ENCODE measurements at regions not wholly inside any gene's neighbourhood (a gene's known extent, or its start where the extent isn't known, plus 50 kb on each side); places are given as distances from the start of the nearest gene placed in this dataset.

GRCh38 chr6:125693480-125693879, 56.0 kb upstream of the HEY2 start:
- no peak for ATAC-seq
- Histone ChIP-seq H3K9me3 (peaks cover 0 to 14% (median 0%) of the 10 kb centered on the region in 3 donors), H3K4me3 (no peak overlapping the region), H3K27ac (no peak overlapping the region), H3K27me3 (no peaks in the 10 kb centered on the region), H3K36me3 (no peaks in the 10 kb centered on the region), H3K4me1 (no peaks in the 10 kb centered on the region)
- no peak for TF ChIP-seq POLR2AphosphoS5 (IDR thresholded peaks at IDR 0.05)
- no peak for TF ChIP-seq POLR2A (IDR thresholded peaks at IDR 0.05)
- no peak for TF ChIP-seq CTCF (IDR thresholded peaks at IDR 0.05)
- no peak for TF ChIP-seq EP300 (IDR thresholded peaks at IDR 0.05)
- WGBS, 2 donors (ENCODE audit: low coverage in 1 of 2): 0% methylated on average over 1 of the region's 1 CpG; no CpG with 5 or more reads in 1 of the 2 donors

DNA sequence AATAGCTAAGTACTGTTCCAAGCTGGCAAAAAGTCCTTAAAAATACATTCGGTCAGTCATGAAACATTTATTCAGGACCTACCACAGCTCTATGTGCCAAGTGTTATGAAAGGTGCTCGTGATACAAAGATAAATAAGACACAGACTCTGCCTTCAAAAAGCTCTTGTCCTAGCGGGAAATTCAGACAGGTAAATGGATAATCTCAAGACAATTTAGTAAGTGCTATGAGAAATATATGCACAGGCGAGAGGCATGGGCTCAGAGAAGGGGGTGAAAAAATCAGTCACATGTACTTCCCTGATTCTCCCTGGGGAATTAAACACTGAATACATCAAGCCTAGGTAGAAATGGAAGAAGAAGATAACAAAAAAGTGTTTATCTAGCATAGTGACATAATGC, 49.8 kb upstream of the HEY2 start:
- H3K4me3 ChIP-seq: no peak overlapping the region
- no peaks in the 10 kb centered on the region for H3K27me3 ChIP-seq
- H3K36me3 ChIP-seq: no peaks in the 10 kb centered on the region
- no peak for ATAC-seq
- H3K27ac ChIP-seq: no peak overlapping the region
- WGBS, 2 donors (ENCODE audit: low coverage in 1 of 2): 26 to 64% methylated on average over 4 of the region's 4 CpGs
- TF ChIP-seq POLR2AphosphoS5 (IDR thresholded peaks at IDR 0.05): no peak
- no peak for TF ChIP-seq CTCF (IDR thresholded peaks at IDR 0.05)
- TF ChIP-seq POLR2A (IDR thresholded peaks at IDR 0.05): no peak
- TF ChIP-seq EP300 (IDR thresholded peaks at IDR 0.05): no peak
- H3K9me3 ChIP-seq: no peaks in the 10 kb centered on the region
- peaks cover 0 to 4% (median 0%) of the 10 kb centered on the region in 3 donors for H3K4me1 ChIP-seq
